B cell (primary cell): ENCODE measurements at regions not wholly inside any gene's neighbourhood (a gene's known extent, or its start where the extent isn't known, plus 50 kb on each side); places are given as distances from the start of the nearest gene placed in this dataset.

Experiments
- ATAC-seq: fragments of 200-7000 bp; cut with Tn5 transposase; one replicate; pipeline ENCODE4 v1.10.0; 2021; ENCODE audit warnings: low read depth, mild to moderate bottlenecking, moderate number of reproducible peaks, moderate library complexity
- CTCF ChIA-PET: fragments of 350-600 bp; sonication (Branson Sonifier 250); formaldehyde crosslinking; loops from one replicate; lab custom pipeline; 2021; ENCODE audit warnings: antibody characterized with exemption, inconsistent platforms; lab: Charles Lee
- POLR2A ChIA-PET: fragments of 350-600 bp; sonication (Branson Sonifier 250); formaldehyde crosslinking; loops from one replicate; lab custom pipeline; 2021; ENCODE audit warnings: antibody characterized with exemption; lab: Charles Lee
- DNase-seq: peaks from one replicate; pipeline ENCODE4 v3.0.0; 2013
- H2AFZ ChIP-seq: 2 replicates; pipeline ENCODE4 v1.6.1; 2012; ENCODE audit warnings: mild to moderate bottlenecking, low read depth, low read length; ENCODE audit not compliant: insufficient read depth, poor library complexity, severe bottlenecking
- H3K27ac ChIP-seq, 2 donors: 1 replicate in 1 of 2; 2 replicates in 1 of 2; pipeline ENCODE4 v1.5.1; 2012 to 2013; ENCODE audit warnings: low read length in 2 of 2, mild to moderate bottlenecking in 2 of 2, moderate library complexity in 1 of 2
- H3K27me3 ChIP-seq, 4 experiments: fragments of 200-600 bp in 1 of 4; sonication (generic) in 1 of 4; replicated peaks in 1 of 4; 1 replicate in 2 of 4; 2 replicates in 2 of 4; pipeline versions ENCODE4 v1.6.1 to v1.7.0; 2013 to 2016; ENCODE audit warnings: low read length in 3 of 4, mild to moderate bottlenecking in 2 of 4, mixed read lengths in 1 of 4, moderate library complexity in 1 of 4; ENCODE audit not compliant: insufficient read depth in 4 of 4, control insufficient read depth in 3 of 4; ENCODE audit errors: control extremely low read depth in 1 of 4
- H3K36me3 ChIP-seq, 2 experiments: replicated peaks in 1 of 2; 1 replicate in 1 of 2; 2 replicates in 1 of 2; pipeline versions ENCODE4 v1.6.1 to v1.7.1; 2013; ENCODE audit warnings: low read length in 1 of 2; ENCODE audit not compliant: insufficient read depth in 2 of 2, control insufficient read depth in 1 of 2; ENCODE audit errors: control extremely low read depth in 1 of 2, extremely low read depth in 1 of 2
- H3K4me1 ChIP-seq, 2 donors: fragments of 200-600 bp in 1 of 2; sonication (generic) in 1 of 2; 1 replicate in 1 of 2; 2 replicates in 1 of 2; pipeline versions ENCODE4 v1.5.1 to v1.6.1; 2013 to 2017; ENCODE audit warnings: low read length in 2 of 2; ENCODE audit not compliant: control insufficient read depth in 2 of 2, insufficient read depth in 2 of 2
- H3K4me2 ChIP-seq: replicated peaks from 2 replicates; pipeline ENCODE3; 2012; ENCODE audit warnings: mild to moderate bottlenecking, low read depth, low read length; ENCODE audit not compliant: poor library complexity, severe bottlenecking
- H3K4me3 ChIP-seq, 5 experiments: fragments of 200-600 bp in 1 of 5; sonication (generic) in 1 of 5; 1 replicate in 3 of 5; 2 replicates in 2 of 5; pipeline versions ENCODE4 v1.5.1 to v1.7.0; 2011 to 2016; ENCODE audit warnings: low read length in 4 of 5, mild to moderate bottlenecking in 4 of 5, low read depth in 2 of 5, control low read depth in 1 of 5, moderate library complexity in 1 of 5; ENCODE audit not compliant: insufficient read depth in 1 of 5; ENCODE audit errors: control extremely low read depth in 1 of 5, extremely low read depth in 1 of 5
- H3K79me2 ChIP-seq: fragments of 200-600 bp; sonication (generic); one replicate; pipeline ENCODE4 v1.6.0; 2016; ENCODE audit warnings: low read length; ENCODE audit not compliant: control insufficient read depth, insufficient read depth
- H3K9ac ChIP-seq: fragments of 200-600 bp; sonication (generic); 2 replicates; pipeline ENCODE4 v1.6.1; 2017; ENCODE audit warnings: mild to moderate bottlenecking, low read length, moderate library complexity
- H3K9me3 ChIP-seq, 3 donors: one replicate each; pipeline versions ENCODE4 v1.6.1 to v1.7.1; 2013; ENCODE audit warnings: low read length in 2 of 3; ENCODE audit not compliant: control insufficient read depth in 2 of 3, insufficient read depth in 1 of 3; ENCODE audit errors: control extremely low read depth in 1 of 3
- H4K20me1 ChIP-seq: 2 replicates; pipeline ENCODE4 v1.6.0; 2012; ENCODE audit warnings: mild to moderate bottlenecking, low read length; ENCODE audit not compliant: insufficient read depth, control insufficient read depth, poor library complexity, severe bottlenecking
- H3K27ac Mint-ChIP-seq: one replicate; pipeline ENCODE4 v1.8.0; 2021; ENCODE audit warnings: mixed read lengths
- H3K27me3 Mint-ChIP-seq: one replicate; pipeline ENCODE4 v1.8.0; 2021; ENCODE audit warnings: mixed read lengths
- H3K4me1 Mint-ChIP-seq: one replicate; pipeline ENCODE4 v1.8.0; 2021; ENCODE audit warnings: mixed read lengths
- H3K4me3 Mint-ChIP-seq: one replicate; pipeline ENCODE4 v1.8.0; 2021; ENCODE audit warnings: mixed read lengths
- H3K9me3 Mint-ChIP-seq: one replicate; pipeline ENCODE4 v1.8.0; 2022; ENCODE audit warnings: mixed read lengths; ENCODE audit not compliant: insufficient read depth
- EZH2 ChIP-seq: IDR thresholded peaks from 2 replicates; pipeline ENCODE4 v1.6.1; 2012; ENCODE audit warnings: borderline replicate concordance, low read depth, mild to moderate bottlenecking, moderate library complexity, low read length; ENCODE audit not compliant: insufficient read depth, poor library complexity, severe bottlenecking
- WGBS: methylation state at CpG from one replicate; pipeline ENCODE4 v1.1.5; 2013; ENCODE audit warnings: missing lambda C conversion rate; ENCODE audit not compliant: insufficient coverage; 5-methylcytosine and 5-hydroxymethylcytosine counted together
- intact Hi-C: fragments of 100-400 bp; cut with micrococcal nuclease; formaldehyde crosslinking; loops from one replicate; pipeline ENCODE4 v1.10.0; 2022
- TF ChIP-seq, protein P1 (sequence below): fragments of 200-600 bp; IDR thresholded peaks from one replicate; pipeline ENCODE4 v1.8.0; 2022; ENCODE audit warnings: antibody characterized with exemption, mild to moderate bottlenecking

DNA sequence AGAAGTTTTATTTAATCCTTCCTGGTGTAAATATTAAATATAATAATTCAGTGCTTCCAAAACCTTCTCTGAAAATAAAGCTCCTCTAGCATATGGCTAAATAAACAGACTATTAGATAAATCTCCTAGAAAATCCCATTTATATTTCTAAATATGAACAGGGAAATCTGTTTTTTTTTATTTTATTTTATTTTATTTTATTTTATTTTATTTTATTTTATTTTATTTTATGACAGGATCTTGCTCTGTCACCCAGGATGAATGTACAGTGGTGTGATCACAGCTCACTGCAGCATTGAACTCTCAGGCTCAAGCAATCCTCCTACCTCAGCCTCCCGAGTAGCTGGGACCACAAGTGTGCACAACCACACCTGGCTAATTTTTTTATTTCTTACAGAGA lies 673.5 kb downstream of the IRS1 start:
- no peak overlapping the region for H3K27ac ChIP-seq
- no peak for DNase-seq
- POLR2A ChIA-PET = no interaction called here

DNA sequence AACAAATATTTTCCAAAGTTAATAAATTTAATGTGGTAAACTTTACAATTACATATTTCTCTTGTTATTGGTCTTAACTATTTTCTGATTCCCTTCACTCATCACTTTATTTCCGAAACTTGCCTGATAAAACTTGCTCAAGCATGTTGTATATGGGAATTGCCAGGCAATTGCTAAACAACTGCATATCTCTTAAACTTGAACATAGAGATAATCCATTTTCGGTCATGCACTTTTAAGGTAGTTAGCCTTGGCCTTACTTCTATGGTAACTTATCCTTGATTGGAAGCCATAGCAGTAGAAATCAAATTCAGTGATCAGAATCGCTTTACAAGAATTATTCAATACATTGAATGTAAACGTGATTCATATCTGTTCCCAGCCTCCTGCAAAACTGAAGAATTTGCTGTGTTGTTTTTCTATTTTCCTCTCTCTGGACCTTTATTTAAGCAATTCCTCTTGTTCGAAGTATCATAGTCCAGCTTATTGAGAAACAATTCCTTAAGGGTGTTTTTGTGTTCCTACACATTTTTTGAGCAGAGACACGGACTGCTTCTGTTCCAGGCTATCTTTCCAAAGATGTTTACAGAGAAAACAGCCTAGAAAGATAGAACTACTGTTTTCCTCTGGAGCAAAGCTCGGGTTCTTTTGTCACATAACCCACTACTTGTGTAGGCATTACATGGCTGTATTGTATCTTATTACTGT lies 674.3 kb downstream of the IRS1 start:
- Histone ChIP-seq H2AFZ (no peak overlapping the region), H3K9me3 (no peaks in the 10 kb centered on the region), H4K20me1 (no peaks in the 10 kb centered on the region), H3K4me3 (no peak overlapping the region), H3K79me2 (no peaks in the 10 kb centered on the region), H3K27ac (no peak overlapping the region), H3K27me3 (no peaks in the 10 kb centered on the region), H3K36me3 (no peaks in the 10 kb centered on the region), H3K4me2 (no peak overlapping the region), H3K9ac (no peak overlapping the region), H3K4me1 (no peaks in the 10 kb centered on the region)
- H3K4me3 Mint-ChIP-seq = no peak overlapping the region
- intact Hi-C loops = no loop called here
- H3K9me3 Mint-ChIP-seq = no peaks in the 10 kb centered on the region
- DNase-seq = no peak
- 83% methylated on average over 1 of the region's 7 CpGs for WGBS
- ATAC-seq = no peak
- peaks cover 3% of the 10 kb centered on the region for H3K4me1 Mint-ChIP-seq
- ChIA-PET POLR2A (no interaction called here), CTCF (no interaction called here)
- H3K27ac Mint-ChIP-seq = no peak overlapping the region
- TF ChIP-seq, protein P1, sequence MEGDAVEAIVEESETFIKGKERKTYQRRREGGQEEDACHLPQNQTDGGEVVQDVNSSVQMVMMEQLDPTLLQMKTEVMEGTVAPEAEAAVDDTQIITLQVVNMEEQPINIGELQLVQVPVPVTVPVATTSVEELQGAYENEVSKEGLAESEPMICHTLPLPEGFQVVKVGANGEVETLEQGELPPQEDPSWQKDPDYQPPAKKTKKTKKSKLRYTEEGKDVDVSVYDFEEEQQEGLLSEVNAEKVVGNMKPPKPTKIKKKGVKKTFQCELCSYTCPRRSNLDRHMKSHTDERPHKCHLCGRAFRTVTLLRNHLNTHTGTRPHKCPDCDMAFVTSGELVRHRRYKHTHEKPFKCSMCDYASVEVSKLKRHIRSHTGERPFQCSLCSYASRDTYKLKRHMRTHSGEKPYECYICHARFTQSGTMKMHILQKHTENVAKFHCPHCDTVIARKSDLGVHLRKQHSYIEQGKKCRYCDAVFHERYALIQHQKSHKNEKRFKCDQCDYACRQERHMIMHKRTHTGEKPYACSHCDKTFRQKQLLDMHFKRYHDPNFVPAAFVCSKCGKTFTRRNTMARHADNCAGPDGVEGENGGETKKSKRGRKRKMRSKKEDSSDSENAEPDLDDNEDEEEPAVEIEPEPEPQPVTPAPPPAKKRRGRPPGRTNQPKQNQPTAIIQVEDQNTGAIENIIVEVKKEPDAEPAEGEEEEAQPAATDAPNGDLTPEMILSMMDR = no peak
- no peak for TF ChIP-seq EZH2
- H3K27me3 Mint-ChIP-seq = peaks cover 6% of the 10 kb centered on the region

More for the DNA sequence above, 673.5 kb downstream of the IRS1 start:
- H3K36me3 ChIP-seq = no peaks in the 10 kb centered on the region
- Mint-ChIP-seq H3K4me3 (no peak overlapping the region), H3K9me3 (no peaks in the 10 kb centered on the region), H3K27ac (no peak overlapping the region), H3K27me3 (peaks cover 6% of the 10 kb centered on the region), H3K4me1 (peaks cover 3% of the 10 kb centered on the region)
- no peaks in the 10 kb centered on the region for H4K20me1 ChIP-seq
- H3K4me1 ChIP-seq = no peaks in the 10 kb centered on the region
- no peak overlapping the region for H3K9ac ChIP-seq
- no peaks in the 10 kb centered on the region for H3K27me3 ChIP-seq
- intact Hi-C loops = no loop called here
- H2AFZ ChIP-seq = no peak overlapping the region
- H3K9me3 ChIP-seq = no peaks in the 10 kb centered on the region
- WGBS = no CpG with 5 or more reads among the region's 1 CpG
- CTCF ChIA-PET = no interaction called here
- no peak overlapping the region for H3K4me2 ChIP-seq
- TF ChIP-seq, protein P1 = no peak
- TF ChIP-seq EZH2 = no peak
- H3K4me3 ChIP-seq = no peak overlapping the region
- no peaks in the 10 kb centered on the region for H3K79me2 ChIP-seq
- ATAC-seq = no peak
